Ishikawa (cell line): ENCODE measurements at regions not wholly inside any gene's neighbourhood (a gene's known extent, or its start where the extent isn't known, plus 50 kb on each side); places are given as distances from the start of the nearest gene placed in this dataset.

Experiments used
- EP300 ChIP-seq: IDR thresholded peaks from 2 replicates; pipeline ENCODE4 v1.6.1; 2012; ENCODE audit warnings: borderline replicate concordance
- YY1 ChIP-seq: IDR thresholded peaks from 2 replicates; pipeline ENCODE4 v1.6.1; 2012; ENCODE audit warnings: low read depth

GRCh38 chr10:120406376-120406775, 50.7 kb upstream of the PLPP4 start:
- TF ChIP-seq YY1 (no peak), EP300 (no peak)
